ENCODE measurements at regions not wholly inside any gene's neighbourhood (a gene's known extent, or its start where the extent isn't known, plus 50 kb on each side); places are given as distances from the start of the nearest gene placed in this dataset.

DNA sequence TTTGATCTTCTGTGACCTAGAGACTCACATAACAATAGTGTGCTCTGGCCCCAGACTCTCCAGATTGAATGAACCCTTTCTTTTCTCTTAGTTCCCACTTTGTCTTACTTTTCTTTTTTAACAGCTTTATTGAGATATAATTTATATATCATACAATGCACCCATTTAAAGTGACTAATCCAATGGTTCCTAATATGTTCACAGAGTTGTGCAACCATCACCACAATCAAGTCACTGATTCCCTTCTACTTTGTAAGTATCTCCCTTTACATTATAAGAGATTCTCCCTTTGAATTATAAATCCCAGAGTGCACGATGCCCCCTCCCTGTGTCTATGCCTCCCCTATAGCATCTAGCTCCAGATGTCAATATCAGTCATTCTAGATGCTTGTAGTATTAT is 172.4 kb downstream of the HINT1 start:
- peaks cover 2% of the 10 kb centered on the region for H3K9me3 Mint-ChIP-seq
- H3K36me3 Mint-ChIP-seq (ENCODE audit: low read depth), result no peaks in the 10 kb centered on the region
- no peak overlapping the region for H3K4me3 Mint-ChIP-seq
- TF ChIP-seq, protein P1, sequence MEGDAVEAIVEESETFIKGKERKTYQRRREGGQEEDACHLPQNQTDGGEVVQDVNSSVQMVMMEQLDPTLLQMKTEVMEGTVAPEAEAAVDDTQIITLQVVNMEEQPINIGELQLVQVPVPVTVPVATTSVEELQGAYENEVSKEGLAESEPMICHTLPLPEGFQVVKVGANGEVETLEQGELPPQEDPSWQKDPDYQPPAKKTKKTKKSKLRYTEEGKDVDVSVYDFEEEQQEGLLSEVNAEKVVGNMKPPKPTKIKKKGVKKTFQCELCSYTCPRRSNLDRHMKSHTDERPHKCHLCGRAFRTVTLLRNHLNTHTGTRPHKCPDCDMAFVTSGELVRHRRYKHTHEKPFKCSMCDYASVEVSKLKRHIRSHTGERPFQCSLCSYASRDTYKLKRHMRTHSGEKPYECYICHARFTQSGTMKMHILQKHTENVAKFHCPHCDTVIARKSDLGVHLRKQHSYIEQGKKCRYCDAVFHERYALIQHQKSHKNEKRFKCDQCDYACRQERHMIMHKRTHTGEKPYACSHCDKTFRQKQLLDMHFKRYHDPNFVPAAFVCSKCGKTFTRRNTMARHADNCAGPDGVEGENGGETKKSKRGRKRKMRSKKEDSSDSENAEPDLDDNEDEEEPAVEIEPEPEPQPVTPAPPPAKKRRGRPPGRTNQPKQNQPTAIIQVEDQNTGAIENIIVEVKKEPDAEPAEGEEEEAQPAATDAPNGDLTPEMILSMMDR (conservative IDR thresholded peaks at IDR 0.05), result no peak
- no peak for DNase-seq (ENCODE audit: low read depth, low spot score)
- peaks cover 11% of the 10 kb centered on the region for H3K4me1 Mint-ChIP-seq
- H3K27ac Mint-ChIP-seq (ENCODE audit: unreplicated experiment), result no peak overlapping the region
- no peaks in the 10 kb centered on the region for H3K27me3 Mint-ChIP-seq (ENCODE audit: low read depth)

DNA sequence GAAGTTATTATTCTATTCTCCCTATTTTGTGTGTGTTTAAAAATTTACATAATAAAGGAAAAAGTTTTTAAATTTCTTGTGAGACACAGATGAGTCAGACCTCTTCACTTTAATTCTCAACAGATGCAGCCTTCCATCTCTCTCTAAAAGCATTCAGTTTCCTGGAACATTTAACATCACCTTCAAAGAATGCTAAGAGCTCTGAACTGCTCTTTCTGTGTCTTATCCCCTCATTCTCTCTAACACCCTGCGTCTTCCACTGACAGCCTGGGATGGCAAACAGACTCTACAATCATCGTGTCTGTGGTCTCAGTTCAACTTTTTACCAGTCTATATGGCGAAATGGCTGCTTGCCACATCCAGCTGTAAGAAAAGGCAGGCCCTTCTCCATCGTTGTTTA is 173.0 kb downstream of the HINT1 start:
- Mint-ChIP-seq H3K36me3 (ENCODE audit: low read depth) (no peaks in the 10 kb centered on the region), H3K4me3 (no peak overlapping the region), H3K4me1 (peaks cover 11% of the 10 kb centered on the region), H3K27ac (ENCODE audit: unreplicated experiment) (peak overlapping the region; percentile 14), H3K9me3 (peaks cover 2% of the 10 kb centered on the region), H3K27me3 (ENCODE audit: low read depth) (no peaks in the 10 kb centered on the region)
- no peak for DNase-seq (ENCODE audit: low read depth, low spot score)
- TF ChIP-seq, protein P1 (conservative IDR thresholded peaks at IDR 0.05), result no peak

DNA sequence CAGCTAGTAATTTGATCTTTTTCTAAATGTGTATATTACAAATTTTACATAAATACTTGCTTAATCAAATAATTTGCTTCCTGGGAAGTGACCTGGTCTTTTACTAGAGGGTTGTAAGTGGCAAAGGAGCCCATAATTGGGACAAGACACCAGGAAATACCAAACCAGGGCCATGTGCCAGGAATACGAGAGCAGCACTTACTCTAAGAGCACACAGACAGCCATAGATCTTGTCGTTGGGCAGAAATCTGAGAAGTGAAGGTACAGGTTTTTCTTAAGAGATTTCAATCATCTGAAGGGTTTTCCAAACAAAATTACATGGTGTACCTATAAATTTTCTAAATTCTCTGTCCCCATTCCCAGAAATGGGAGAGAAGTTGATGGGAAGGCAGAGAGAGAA is 179.3 kb downstream of the HINT1 start:
- no peak for DNase-seq (ENCODE audit: low read depth, low spot score)
- Mint-ChIP-seq H3K27me3 (ENCODE audit: low read depth) (no peaks in the 10 kb centered on the region), H3K36me3 (ENCODE audit: low read depth) (no peaks in the 10 kb centered on the region), H3K4me1 (no peaks in the 10 kb centered on the region), H3K4me3 (no peak overlapping the region), H3K9me3 (peaks cover 4% of the 10 kb centered on the region), H3K27ac (ENCODE audit: unreplicated experiment) (no peak overlapping the region)
- TF ChIP-seq, protein P1 (conservative IDR thresholded peaks at IDR 0.05), result no peak

DNA sequence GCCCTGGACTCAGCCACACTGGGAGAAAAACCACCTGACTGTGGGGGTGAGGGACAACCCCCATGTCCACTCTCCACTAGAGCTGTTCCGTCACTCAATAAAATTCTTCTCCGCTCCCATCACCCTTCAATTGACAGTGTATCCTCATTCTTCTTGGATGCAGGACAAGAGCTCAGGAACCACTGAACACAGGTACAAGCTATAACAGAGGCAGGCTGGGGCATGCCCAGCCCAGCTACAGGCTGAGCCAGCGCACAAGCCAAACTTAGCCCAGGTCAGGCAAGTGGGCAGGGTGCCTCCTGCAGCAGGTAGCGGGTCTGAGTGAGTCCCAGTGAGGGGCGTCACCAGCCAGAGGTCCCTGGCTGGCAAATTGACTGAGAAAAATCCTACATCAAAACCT is 183.4 kb downstream of the HINT1 start:
- Mint-ChIP-seq H3K4me1 (no peaks in the 10 kb centered on the region), H3K36me3 (ENCODE audit: low read depth) (no peaks in the 10 kb centered on the region), H3K27me3 (ENCODE audit: low read depth) (no peaks in the 10 kb centered on the region), H3K27ac (ENCODE audit: unreplicated experiment) (no peak overlapping the region), H3K4me3 (no peak overlapping the region), H3K9me3 (peaks cover 10% of the 10 kb centered on the region)
- DNase-seq (ENCODE audit: low read depth, low spot score), result no peak
- TF ChIP-seq, protein P1 (conservative IDR thresholded peaks at IDR 0.05), result no peak

DNA sequence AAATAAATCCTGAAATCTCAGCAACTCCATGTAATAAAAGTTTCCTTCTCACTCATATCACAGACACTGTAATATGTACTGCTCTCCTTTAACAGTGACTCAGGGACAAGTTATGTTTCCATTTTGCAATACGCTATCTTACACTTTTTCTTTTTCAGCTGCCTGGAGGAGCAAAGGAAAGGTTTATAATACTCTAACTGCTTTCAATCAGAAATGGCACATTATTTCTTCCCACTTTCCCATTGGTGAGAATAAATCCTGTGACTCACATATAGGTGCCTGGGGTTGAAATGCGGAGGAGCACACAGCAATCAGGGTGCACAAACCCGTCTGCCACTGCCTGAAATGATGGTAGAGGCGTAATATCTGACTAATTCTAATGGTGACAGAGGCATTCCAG is 186.6 kb downstream of the HINT1 start:
- H3K9me3 Mint-ChIP-seq, result peaks cover 10% of the 10 kb centered on the region
- DNase-seq (ENCODE audit: low read depth, low spot score), result no peak
- H3K27ac Mint-ChIP-seq (ENCODE audit: unreplicated experiment), result no peak overlapping the region
- TF ChIP-seq, protein P1 (conservative IDR thresholded peaks at IDR 0.05), result no peak
- no peaks in the 10 kb centered on the region for H3K36me3 Mint-ChIP-seq (ENCODE audit: low read depth)
- H3K27me3 Mint-ChIP-seq (ENCODE audit: low read depth), result no peaks in the 10 kb centered on the region
- no peak overlapping the region for H3K4me3 Mint-ChIP-seq
- H3K4me1 Mint-ChIP-seq, result no peaks in the 10 kb centered on the region

DNA sequence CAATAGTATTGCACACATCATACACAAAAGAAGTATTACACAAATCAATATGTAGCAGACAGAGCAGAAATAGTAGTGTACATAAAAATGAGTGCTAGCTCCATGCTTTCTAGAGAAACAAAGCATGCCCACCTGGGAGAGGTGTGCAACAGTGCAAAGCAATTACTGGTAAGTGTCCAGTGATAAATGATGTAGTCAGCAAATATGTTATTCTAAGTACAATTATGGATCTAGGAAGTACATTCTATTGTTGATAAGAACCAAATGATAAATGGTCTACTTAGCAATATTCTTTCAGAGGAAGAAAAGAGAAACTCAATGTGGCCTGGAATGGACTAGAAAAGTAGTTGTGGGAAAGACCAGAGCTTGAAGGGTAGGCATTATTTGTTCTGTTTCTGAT is 188.6 kb downstream of the HINT1 start:
- DNase-seq (ENCODE audit: low read depth, low spot score), result no peak
- H3K27me3 Mint-ChIP-seq (ENCODE audit: low read depth), result no peaks in the 10 kb centered on the region
- no peak overlapping the region for H3K4me3 Mint-ChIP-seq
- H3K4me1 Mint-ChIP-seq, result no peaks in the 10 kb centered on the region
- TF ChIP-seq, protein P1 (conservative IDR thresholded peaks at IDR 0.05), result no peak
- peaks cover 8% of the 10 kb centered on the region for H3K9me3 Mint-ChIP-seq
- no peaks in the 10 kb centered on the region for H3K36me3 Mint-ChIP-seq (ENCODE audit: low read depth)
- no peak overlapping the region for H3K27ac Mint-ChIP-seq (ENCODE audit: unreplicated experiment)
